Esophagus muscularis mucosa (tissue), 4 donors: ENCODE measurements at regions not wholly inside any gene's neighbourhood (a gene's known extent, or its start where the extent isn't known, plus 50 kb on each side); places are given as distances from the start of the nearest gene placed in this dataset.

ENCODE experiments used
- CTCF ChIP-seq, 3 experiments: fragments of 200-600 bp in 2 of 3; fragments of 450-650 bp in 1 of 3; sonication (generic) in 2 of 3; IDR thresholded peaks; one replicate each; pipeline ENCODE4 v1.5.1; 2017 to 2019; ENCODE audit warnings: antibody characterized with exemption in 3 of 3, mild to moderate bottlenecking in 2 of 3, moderate library complexity in 1 of 3
- EP300 ChIP-seq: sonication (generic); formaldehyde crosslinking; IDR thresholded peaks from one replicate; pipeline ENCODE4 v1.6.1; 2017; ENCODE audit warnings: antibody characterized with exemption
- POLR2A ChIP-seq: fragments of 450-650 bp; IDR thresholded peaks from one replicate; pipeline ENCODE4 v1.6.1; 2017; ENCODE audit warnings: antibody characterized with exemption, moderate library complexity, mild to moderate bottlenecking, low read depth
- POLR2AphosphoS5 ChIP-seq, 2 donors: sonication (generic); formaldehyde crosslinking; IDR thresholded peaks; one replicate each; pipeline ENCODE4 v1.6.1; 2017; ENCODE audit warnings: antibody characterized with exemption in 2 of 2

GRCh38 chr20:23206061-23206460, 119.9 kb upstream of the CD93 start:
- TF ChIP-seq CTCF (IDR thresholded peaks at IDR 0.05) (no peak), POLR2AphosphoS5 (IDR thresholded peaks at IDR 0.05) (no peak), POLR2A (no peak), EP300 (no peak)
